Smooth muscle cell (in vitro differentiated cells): ENCODE measurements at regions not wholly inside any gene's neighbourhood (a gene's known extent, or its start where the extent isn't known, plus 50 kb on each side); places are given as distances from the start of the nearest gene placed in this dataset.
A peak's percentile ranks its signal among the peaks of the same experiment; 100 is the strongest.
"Not testable (repeated sequence)": the region's sequence is repeated elsewhere in the genome, so short reads cannot be mapped to it uniquely, and the experiment has no call there.

Experiments used
- DNase-seq: peaks from one replicate; lab custom pipeline; 2025; ENCODE audit not compliant: unreplicated experiment; lab: John Stamatoyannopoulos, UW
- H2AFZ ChIP-seq: fragments of 200-600 bp; sonication (generic); 2 replicates; pipeline ENCODE4 v1.6.0; 2016; ENCODE audit warnings: antibody characterized with exemption, low read depth, mild to moderate bottlenecking
- H3F3A ChIP-seq: fragments of 200-600 bp; sonication (generic); 2 replicates; pipeline ENCODE4 v1.6.0; 2017; ENCODE audit warnings: antibody characterized with exemption, low read depth
- H3K27ac ChIP-seq: fragments of 200-600 bp; sonication (generic); 2 replicates; pipeline ENCODE4 v1.5.1; 2016; ENCODE audit warnings: low read depth, mild to moderate bottlenecking
- H3K27me3 ChIP-seq: fragments of 200-600 bp; sonication (generic); 2 replicates; pipeline ENCODE4 v1.6.1; 2016; ENCODE audit warnings: low read depth, mild to moderate bottlenecking
- H3K36me3 ChIP-seq: fragments of 200-600 bp; sonication (generic); 2 replicates; pipeline ENCODE4 v1.5.1; 2016; ENCODE audit warnings: low read depth
- H3K4me1 ChIP-seq: fragments of 200-600 bp; sonication (generic); 2 replicates; pipeline ENCODE4 v1.5.1; 2016; ENCODE audit warnings: low read depth
- H3K4me2 ChIP-seq: fragments of 200-600 bp; sonication (generic); 2 replicates; pipeline ENCODE4 v1.6.0; 2016; ENCODE audit warnings: mild to moderate bottlenecking
- H3K4me3 ChIP-seq: fragments of 200-600 bp; sonication (generic); 2 replicates; pipeline ENCODE4 v1.5.1; 2016; ENCODE audit warnings: mild to moderate bottlenecking
- H3K79me2 ChIP-seq: fragments of 200-600 bp; sonication (generic); 2 replicates; pipeline ENCODE4 v1.6.0; 2016; ENCODE audit warnings: low read depth, mild to moderate bottlenecking
- H3K9ac ChIP-seq: fragments of 200-600 bp; sonication (generic); 2 replicates; pipeline ENCODE4 v1.6.0; 2016; ENCODE audit warnings: low read depth
- H3K9me3 ChIP-seq: fragments of 200-600 bp; sonication (generic); replicated peaks from 2 replicates; pipeline ENCODE4 v1.5.1; 2016; ENCODE audit warnings: low read depth
- H4K20me1 ChIP-seq: fragments of 200-600 bp; sonication (generic); 2 replicates; pipeline ENCODE4 v1.6.0; 2016; ENCODE audit warnings: low read depth
- WGBS: methylation state at CpG from one replicate; pipeline ENCODE4 v1.1.7; 2016; ENCODE audit warnings: low lambda C conversion rate; 5-methylcytosine and 5-hydroxymethylcytosine counted together
- TF ChIP-seq, protein P1 (sequence below): fragments of 200-600 bp; sonication (generic); IDR thresholded peaks from 2 replicates; pipeline ENCODE4 v1.5.1; 2017; ENCODE audit warnings: borderline replicate concordance, mild to moderate bottlenecking, antibody characterized with exemption; ENCODE audit not compliant: insufficient read depth, poor library complexity, severe bottlenecking

DNA sequence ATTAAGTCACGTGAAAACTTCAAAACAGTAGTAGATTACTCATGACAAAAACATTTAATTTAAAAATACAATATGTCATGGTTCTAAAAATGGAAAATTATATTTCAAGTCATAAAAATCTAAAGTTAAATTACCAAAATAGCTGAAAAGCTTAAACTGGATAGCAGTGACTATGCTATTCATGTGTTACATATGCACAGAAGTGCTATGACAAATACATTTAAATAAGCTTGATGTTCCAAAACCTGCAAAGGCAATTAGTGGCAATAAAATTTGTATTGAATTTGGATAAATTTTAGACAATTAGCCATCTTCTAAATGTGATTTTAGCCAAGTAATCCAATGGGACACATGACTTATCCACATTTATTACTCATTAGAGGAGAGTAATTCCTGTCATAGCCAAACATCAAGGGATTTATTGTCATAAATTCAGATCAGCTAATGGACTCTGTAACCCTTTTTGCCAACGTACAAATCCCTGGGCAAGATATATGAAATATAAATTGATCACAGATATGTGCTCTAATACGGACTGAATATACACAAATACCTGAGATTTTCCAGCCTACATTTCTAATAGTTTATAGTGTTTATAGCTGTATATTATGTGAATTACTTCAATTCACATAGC is 419.4 kb downstream of the ISL1 start:
- DNase-seq = no peak
- no peaks in the 10 kb centered on the region for H3K36me3 ChIP-seq
- H3K4me2 ChIP-seq = no peak overlapping the region
- H3K4me1 ChIP-seq = no peaks in the 10 kb centered on the region
- H3K9ac ChIP-seq = no peak overlapping the region
- H3K4me3 ChIP-seq = no peak overlapping the region
- no peaks in the 10 kb centered on the region for H3K27me3 ChIP-seq
- H3K9me3 ChIP-seq = no peaks in the 10 kb centered on the region
- H4K20me1 ChIP-seq = no peaks in the 10 kb centered on the region
- 91% methylated on average over 3 of the region's 3 CpGs for WGBS
- no peaks in the 10 kb centered on the region for H3F3A ChIP-seq
- TF ChIP-seq, protein P1, sequence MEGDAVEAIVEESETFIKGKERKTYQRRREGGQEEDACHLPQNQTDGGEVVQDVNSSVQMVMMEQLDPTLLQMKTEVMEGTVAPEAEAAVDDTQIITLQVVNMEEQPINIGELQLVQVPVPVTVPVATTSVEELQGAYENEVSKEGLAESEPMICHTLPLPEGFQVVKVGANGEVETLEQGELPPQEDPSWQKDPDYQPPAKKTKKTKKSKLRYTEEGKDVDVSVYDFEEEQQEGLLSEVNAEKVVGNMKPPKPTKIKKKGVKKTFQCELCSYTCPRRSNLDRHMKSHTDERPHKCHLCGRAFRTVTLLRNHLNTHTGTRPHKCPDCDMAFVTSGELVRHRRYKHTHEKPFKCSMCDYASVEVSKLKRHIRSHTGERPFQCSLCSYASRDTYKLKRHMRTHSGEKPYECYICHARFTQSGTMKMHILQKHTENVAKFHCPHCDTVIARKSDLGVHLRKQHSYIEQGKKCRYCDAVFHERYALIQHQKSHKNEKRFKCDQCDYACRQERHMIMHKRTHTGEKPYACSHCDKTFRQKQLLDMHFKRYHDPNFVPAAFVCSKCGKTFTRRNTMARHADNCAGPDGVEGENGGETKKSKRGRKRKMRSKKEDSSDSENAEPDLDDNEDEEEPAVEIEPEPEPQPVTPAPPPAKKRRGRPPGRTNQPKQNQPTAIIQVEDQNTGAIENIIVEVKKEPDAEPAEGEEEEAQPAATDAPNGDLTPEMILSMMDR = no peak
- H3K79me2 ChIP-seq = no peaks in the 10 kb centered on the region
- H3K27ac ChIP-seq = no peak overlapping the region
- H2AFZ ChIP-seq = no peak overlapping the region

DNA sequence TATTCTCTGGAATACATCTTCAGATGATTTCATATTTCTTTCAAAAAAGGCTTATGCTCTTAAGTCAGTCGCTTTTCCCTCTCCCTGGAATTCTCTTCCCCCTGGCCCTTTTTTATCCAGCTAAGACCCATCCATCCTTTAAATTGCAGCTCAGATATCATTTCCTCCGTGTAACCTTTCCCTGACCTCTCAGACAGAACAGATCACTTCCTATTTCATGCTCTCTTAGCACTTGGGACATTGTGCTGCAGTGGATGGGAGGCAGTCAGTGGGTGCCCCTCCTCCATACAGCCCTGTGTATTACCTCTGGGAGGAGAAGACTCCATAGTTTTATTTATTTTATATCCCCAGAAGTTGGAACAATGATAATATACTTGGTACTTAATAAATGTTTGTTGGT is 423.4 kb downstream of the ISL1 start:
- H3K4me1 ChIP-seq = no peaks in the 10 kb centered on the region
- TF ChIP-seq, protein P1 = no peak
- H3K4me3 ChIP-seq = no peak overlapping the region
- H3F3A ChIP-seq = no peaks in the 10 kb centered on the region
- H3K79me2 ChIP-seq = no peaks in the 10 kb centered on the region
- H3K9ac ChIP-seq = no peak overlapping the region
- H3K9me3 ChIP-seq = no peaks in the 10 kb centered on the region
- H2AFZ ChIP-seq = no peak overlapping the region
- H4K20me1 ChIP-seq = no peaks in the 10 kb centered on the region
- H3K27ac ChIP-seq = no peak overlapping the region
- no peak overlapping the region for H3K4me2 ChIP-seq
- no peak for DNase-seq
- H3K36me3 ChIP-seq = no peaks in the 10 kb centered on the region
- 79% methylated on average over 2 of the region's 2 CpGs for WGBS
- no peaks in the 10 kb centered on the region for H3K27me3 ChIP-seq

DNA sequence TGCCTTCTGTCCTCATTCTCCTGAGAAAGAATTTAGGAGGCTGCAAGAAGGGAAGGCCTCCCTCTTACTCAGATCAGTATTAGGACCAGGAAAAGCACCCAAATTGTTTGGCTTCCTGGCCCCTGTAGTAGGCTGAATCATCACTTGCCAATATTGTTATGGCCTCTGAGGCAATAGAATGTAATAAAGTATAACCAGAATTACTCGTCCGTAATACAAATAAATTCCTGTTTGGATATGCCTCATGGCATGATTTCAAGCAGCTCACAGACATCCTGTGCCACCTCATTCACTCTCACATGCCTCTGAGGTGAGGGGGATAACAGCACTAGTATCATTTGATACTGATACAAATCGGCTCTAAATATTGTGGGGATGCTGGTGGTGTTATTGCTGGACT is 427.3 kb downstream of the ISL1 start:
- no peak overlapping the region for H3K4me2 ChIP-seq
- H4K20me1 ChIP-seq = no peaks in the 10 kb centered on the region
- H3K36me3 ChIP-seq = no peaks in the 10 kb centered on the region
- no peak overlapping the region for H3K4me3 ChIP-seq
- no peaks in the 10 kb centered on the region for H3K4me1 ChIP-seq
- no peaks in the 10 kb centered on the region for H3K27me3 ChIP-seq
- no peak overlapping the region for H2AFZ ChIP-seq
- DNase-seq = no peak
- H3K9ac ChIP-seq = no peak overlapping the region
- TF ChIP-seq, protein P1 = no peak
- no peak overlapping the region for H3K27ac ChIP-seq
- no peaks in the 10 kb centered on the region for H3K9me3 ChIP-seq
- H3K79me2 ChIP-seq = no peaks in the 10 kb centered on the region
- H3F3A ChIP-seq = no peaks in the 10 kb centered on the region
- 60% methylated on average over 3 of the region's 3 CpGs for WGBS

DNA sequence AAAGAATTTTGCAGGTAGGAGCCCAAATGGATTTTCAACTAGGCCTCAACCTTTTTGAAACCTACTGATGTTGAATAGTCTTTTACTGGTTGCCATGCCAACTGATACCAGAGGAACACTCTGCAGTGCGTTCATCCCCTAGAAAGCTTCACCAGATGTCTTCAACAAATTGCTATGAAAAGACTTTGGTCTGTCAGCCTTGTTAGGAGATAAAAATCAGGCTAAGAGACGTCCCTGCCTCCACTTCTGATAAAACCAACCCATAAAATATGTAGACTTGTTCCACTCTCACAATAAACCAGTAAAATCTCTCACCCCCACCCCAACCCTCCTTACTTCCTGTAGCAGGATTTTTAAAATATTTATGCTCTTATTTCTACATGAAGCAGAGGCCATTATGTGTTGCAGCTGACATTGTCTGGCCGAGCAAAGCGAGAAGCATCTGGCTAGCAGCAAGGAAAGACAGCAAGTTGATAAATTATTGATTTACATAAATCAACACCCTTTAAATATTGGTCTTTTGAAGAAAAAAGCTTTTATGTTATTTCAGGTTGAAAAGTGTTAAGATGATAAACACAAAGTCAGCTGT is 428.7 kb downstream of the ISL1 start:
- Histone ChIP-seq H2AFZ (peak overlapping the region; percentile 71), H3F3A (no peaks in the 10 kb centered on the region), H4K20me1 (no peaks in the 10 kb centered on the region), H3K4me3 (no peak overlapping the region), H3K9ac (no peak overlapping the region), H3K4me2 (no peak overlapping the region), H3K4me1 (no peaks in the 10 kb centered on the region), H3K27ac (no peak overlapping the region), H3K36me3 (no peaks in the 10 kb centered on the region), H3K79me2 (no peaks in the 10 kb centered on the region), H3K9me3 (no peaks in the 10 kb centered on the region), H3K27me3 (no peaks in the 10 kb centered on the region)
- WGBS = 28% methylated on average over 4 of the region's 4 CpGs
- no peak for DNase-seq
- TF ChIP-seq, protein P1 = no peak

DNA sequence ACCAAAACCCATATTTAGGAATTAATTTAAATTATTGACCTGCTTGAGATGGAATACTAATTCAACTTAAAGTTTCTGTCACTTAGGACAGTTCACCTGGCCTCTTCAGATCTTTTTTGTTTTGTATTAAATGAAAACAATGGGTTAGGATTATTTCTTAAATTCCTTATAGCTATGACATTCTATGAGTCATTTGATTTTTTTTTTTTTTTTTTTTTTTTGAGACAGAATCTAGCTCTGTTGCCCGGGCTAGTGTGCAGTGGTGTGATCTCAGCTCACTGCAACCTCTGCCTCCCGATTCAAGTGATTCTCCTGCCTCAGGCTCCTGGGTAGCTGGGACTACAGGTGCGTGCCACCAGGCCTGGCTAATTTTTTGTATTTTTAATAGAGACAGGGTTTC is 431.6 kb downstream of the ISL1 start:
- WGBS = 90% methylated on average over 3 of the region's 3 CpGs
- H3K27ac ChIP-seq, DNase-seq: not testable (repeated sequence)

More for the DNA sequence above, 431.6 kb downstream of the ISL1 start:
- H3K4me1 ChIP-seq, H3F3A ChIP-seq, H3K27me3 ChIP-seq, H4K20me1 ChIP-seq, H3K4me3 ChIP-seq, H2AFZ ChIP-seq, H3K36me3 ChIP-seq, H3K9me3 ChIP-seq, H3K4me2 ChIP-seq, H3K79me2 ChIP-seq, H3K9ac ChIP-seq: not testable (repeated sequence)
